ENCODE measurements at regions not wholly inside any gene's neighbourhood (a gene's known extent, or its start where the extent isn't known, plus 50 kb on each side); places are given as distances from the start of the nearest gene placed in this dataset.

DNA sequence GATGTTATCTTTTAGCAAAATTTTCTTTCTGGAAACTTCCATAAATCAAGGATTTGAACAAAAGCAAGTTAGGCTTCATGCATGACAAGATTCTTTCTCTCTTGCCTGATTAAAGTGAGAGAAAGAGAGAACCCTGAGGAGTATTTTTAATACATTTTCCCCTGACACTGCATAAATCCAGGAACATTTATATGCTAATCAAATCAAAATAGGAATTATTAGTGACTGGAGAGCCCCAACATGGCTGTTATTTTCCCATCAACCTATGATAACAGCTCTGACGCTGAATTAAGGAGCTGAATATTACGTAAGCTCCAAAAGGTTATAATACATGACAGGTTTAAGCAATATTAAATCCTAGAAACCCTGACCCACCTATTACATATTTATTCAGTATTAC, 930.2 kb upstream of the PIK3C3 start:
- TF ChIP-seq, protein P1, sequence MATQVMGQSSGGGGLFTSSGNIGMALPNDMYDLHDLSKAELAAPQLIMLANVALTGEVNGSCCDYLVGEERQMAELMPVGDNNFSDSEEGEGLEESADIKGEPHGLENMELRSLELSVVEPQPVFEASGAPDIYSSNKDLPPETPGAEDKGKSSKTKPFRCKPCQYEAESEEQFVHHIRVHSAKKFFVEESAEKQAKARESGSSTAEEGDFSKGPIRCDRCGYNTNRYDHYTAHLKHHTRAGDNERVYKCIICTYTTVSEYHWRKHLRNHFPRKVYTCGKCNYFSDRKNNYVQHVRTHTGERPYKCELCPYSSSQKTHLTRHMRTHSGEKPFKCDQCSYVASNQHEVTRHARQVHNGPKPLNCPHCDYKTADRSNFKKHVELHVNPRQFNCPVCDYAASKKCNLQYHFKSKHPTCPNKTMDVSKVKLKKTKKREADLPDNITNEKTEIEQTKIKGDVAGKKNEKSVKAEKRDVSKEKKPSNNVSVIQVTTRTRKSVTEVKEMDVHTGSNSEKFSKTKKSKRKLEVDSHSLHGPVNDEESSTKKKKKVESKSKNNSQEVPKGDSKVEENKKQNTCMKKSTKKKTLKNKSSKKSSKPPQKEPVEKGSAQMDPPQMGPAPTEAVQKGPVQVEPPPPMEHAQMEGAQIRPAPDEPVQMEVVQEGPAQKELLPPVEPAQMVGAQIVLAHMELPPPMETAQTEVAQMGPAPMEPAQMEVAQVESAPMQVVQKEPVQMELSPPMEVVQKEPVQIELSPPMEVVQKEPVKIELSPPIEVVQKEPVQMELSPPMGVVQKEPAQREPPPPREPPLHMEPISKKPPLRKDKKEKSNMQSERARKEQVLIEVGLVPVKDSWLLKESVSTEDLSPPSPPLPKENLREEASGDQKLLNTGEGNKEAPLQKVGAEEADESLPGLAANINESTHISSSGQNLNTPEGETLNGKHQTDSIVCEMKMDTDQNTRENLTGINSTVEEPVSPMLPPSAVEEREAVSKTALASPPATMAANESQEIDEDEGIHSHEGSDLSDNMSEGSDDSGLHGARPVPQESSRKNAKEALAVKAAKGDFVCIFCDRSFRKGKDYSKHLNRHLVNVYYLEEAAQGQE (IDR thresholded peaks at IDR 0.05; ENCODE audit: insufficient read depth in 1 of 2, low read depth in 2 of 2, low read length in 2 of 2), result no peak
- TF ChIP-seq TAF1 (IDR thresholded peaks at IDR 0.05; ENCODE audit: borderline replicate concordance, insufficient read depth, low read length) (no peak), SIN3A (IDR thresholded peaks at IDR 0.05; ENCODE audit: borderline replicate concordance, insufficient read depth, low read length) (no peak), POLR2AphosphoS5 (IDR thresholded peaks at IDR 0.05; ENCODE audit: low read depth, low read length) (no peak), FOXP2 (optimal IDR thresholded peaks at IDR 0.05; ENCODE audit: borderline replicate concordance, extremely low read depth, extremely low read length, insufficient read depth) (no peak)

Measured in PFSK-1 (cell line).